Activated naive CD8-positive, alpha-beta T cell (primary cell): ENCODE measurements at regions not wholly inside any gene's neighbourhood (a gene's known extent, or its start where the extent isn't known, plus 50 kb on each side); places are given as distances from the start of the nearest gene placed in this dataset.

ENCODE experiments used
- H3K27ac Mint-ChIP-seq: one replicate; pipeline ENCODE4 v1.8.0; 2021; ENCODE audit warnings: mixed read lengths
- H3K27me3 Mint-ChIP-seq: one replicate; pipeline ENCODE4 v1.8.0; 2021; ENCODE audit warnings: mixed read lengths
- H3K36me3 Mint-ChIP-seq: one replicate; pipeline ENCODE4 v1.8.0; 2021; ENCODE audit warnings: mixed read lengths
- H3K4me1 Mint-ChIP-seq: one replicate; pipeline ENCODE4 v1.8.0; 2021; ENCODE audit warnings: low read depth, mixed read lengths
- H3K4me3 Mint-ChIP-seq: one replicate; pipeline ENCODE4 v1.8.0; 2021; ENCODE audit warnings: mild to moderate bottlenecking, mixed read lengths
- H3K9me3 Mint-ChIP-seq: one replicate; pipeline ENCODE4 v1.8.0; 2021; ENCODE audit warnings: low read depth, mixed read lengths

GRCh38 chr22:48897645-48898370 is 929.9 kb downstream of the BRD1 start:
- H3K27ac Mint-ChIP-seq, result no peak overlapping the region
- H3K36me3 Mint-ChIP-seq, result no peaks in the 10 kb centered on the region
- peaks cover 1% of the 10 kb centered on the region for H3K27me3 Mint-ChIP-seq
- no peaks in the 10 kb centered on the region for H3K9me3 Mint-ChIP-seq
- no peaks in the 10 kb centered on the region for H3K4me1 Mint-ChIP-seq
- no peak overlapping the region for H3K4me3 Mint-ChIP-seq

GRCh38 chr22:48896766-48897644 is 930.7 kb downstream of the BRD1 start:
- H3K4me1 Mint-ChIP-seq, result no peaks in the 10 kb centered on the region
- no peak overlapping the region for H3K27ac Mint-ChIP-seq
- H3K36me3 Mint-ChIP-seq, result no peaks in the 10 kb centered on the region
- peaks cover 1% of the 10 kb centered on the region for H3K27me3 Mint-ChIP-seq
- no peak overlapping the region for H3K4me3 Mint-ChIP-seq
- no peaks in the 10 kb centered on the region for H3K9me3 Mint-ChIP-seq

GRCh38 chr22:48895831-48896765 is 931.6 kb downstream of the BRD1 start:
- Mint-ChIP-seq H3K36me3 (no peaks in the 10 kb centered on the region), H3K4me1 (no peaks in the 10 kb centered on the region), H3K27me3 (peaks cover 1% of the 10 kb centered on the region), H3K9me3 (no peaks in the 10 kb centered on the region), H3K27ac (no peak overlapping the region), H3K4me3 (no peak overlapping the region)

GRCh38 chr22:48895336-48895735 is 932.3 kb downstream of the BRD1 start:
- no peaks in the 10 kb centered on the region for H3K9me3 Mint-ChIP-seq
- no peaks in the 10 kb centered on the region for H3K36me3 Mint-ChIP-seq
- H3K27me3 Mint-ChIP-seq, result peaks cover 1% of the 10 kb centered on the region
- no peaks in the 10 kb centered on the region for H3K4me1 Mint-ChIP-seq
- no peak overlapping the region for H3K27ac Mint-ChIP-seq
- no peak overlapping the region for H3K4me3 Mint-ChIP-seq

- peaks cover 1% of the 10 kb centered on the region for H3K27me3 Mint-ChIP-seq
- no peak overlapping the region for H3K27ac Mint-ChIP-seq
- H3K4me3 Mint-ChIP-seq, result no peak overlapping the region
- H3K4me1 Mint-ChIP-seq, result no peaks in the 10 kb centered on the region
- no peaks in the 10 kb centered on the region for H3K36me3 Mint-ChIP-seq
- H3K9me3 Mint-ChIP-seq, result no peaks in the 10 kb centered on the region
These were observed 932.8 kb downstream of the BRD1 start for GRCh38 chr22:48894804-48895250.

- H3K9me3 Mint-ChIP-seq, result no peaks in the 10 kb centered on the region
- no peaks in the 10 kb centered on the region for H3K36me3 Mint-ChIP-seq
- peaks cover 1% of the 10 kb centered on the region for H3K27me3 Mint-ChIP-seq
- H3K4me3 Mint-ChIP-seq, result no peak overlapping the region
- no peak overlapping the region for H3K27ac Mint-ChIP-seq
- H3K4me1 Mint-ChIP-seq, result no peaks in the 10 kb centered on the region
These were observed 933.5 kb downstream of the BRD1 start for GRCh38 chr22:48894064-48894671.

GRCh38 chr22:48893288-48894063 is 934.2 kb downstream of the BRD1 start:
- peaks cover 1% of the 10 kb centered on the region for H3K27me3 Mint-ChIP-seq
- H3K4me3 Mint-ChIP-seq, result no peak overlapping the region
- no peaks in the 10 kb centered on the region for H3K36me3 Mint-ChIP-seq
- no peak overlapping the region for H3K27ac Mint-ChIP-seq
- H3K4me1 Mint-ChIP-seq, result no peaks in the 10 kb centered on the region
- no peaks in the 10 kb centered on the region for H3K9me3 Mint-ChIP-seq

GRCh38 chr22:48892578-48893287 is 934.9 kb downstream of the BRD1 start:
- Mint-ChIP-seq H3K4me1 (no peaks in the 10 kb centered on the region), H3K9me3 (no peaks in the 10 kb centered on the region), H3K4me3 (no peak overlapping the region), H3K27me3 (peaks cover 1% of the 10 kb centered on the region), H3K27ac (no peak overlapping the region), H3K36me3 (no peaks in the 10 kb centered on the region)

GRCh38 chr22:48891688-48892577 is 935.7 kb downstream of the BRD1 start:
- no peaks in the 10 kb centered on the region for H3K4me1 Mint-ChIP-seq
- no peak overlapping the region for H3K27ac Mint-ChIP-seq

GRCh38 chr22:48890693-48891554 is 936.7 kb downstream of the BRD1 start:
- Mint-ChIP-seq H3K4me3 (no peak overlapping the region), H3K27ac (no peak overlapping the region), H3K36me3 (no peaks in the 10 kb centered on the region), H3K9me3 (no peaks in the 10 kb centered on the region), H3K27me3 (peaks cover 1% of the 10 kb centered on the region), H3K4me1 (no peaks in the 10 kb centered on the region)

More at GRCh38 chr22:48891688-48892577, 935.7 kb downstream of the BRD1 start:
- H3K36me3 Mint-ChIP-seq, result no peaks in the 10 kb centered on the region
- peaks cover 1% of the 10 kb centered on the region for H3K27me3 Mint-ChIP-seq
- H3K4me3 Mint-ChIP-seq, result no peak overlapping the region
- no peaks in the 10 kb centered on the region for H3K9me3 Mint-ChIP-seq

GRCh38 chr22:48889887-48890692 is 937.6 kb downstream of the BRD1 start:
- H3K27me3 Mint-ChIP-seq, result no peaks in the 10 kb centered on the region
- H3K4me1 Mint-ChIP-seq, result no peaks in the 10 kb centered on the region
- no peak overlapping the region for H3K4me3 Mint-ChIP-seq
- H3K9me3 Mint-ChIP-seq, result no peaks in the 10 kb centered on the region
- no peaks in the 10 kb centered on the region for H3K36me3 Mint-ChIP-seq
- no peak overlapping the region for H3K27ac Mint-ChIP-seq
